Keratinocyte (primary cell): ENCODE measurements at regions not wholly inside any gene's neighbourhood (a gene's known extent, or its start where the extent isn't known, plus 50 kb on each side); places are given as distances from the start of the nearest gene placed in this dataset.

Source experiments
- DNase-seq: peaks from one replicate; pipeline ENCODE4 v3.0.0-alpha.2; 2011; ENCODE audit warnings: low read depth, missing footprints, low spot score
- FAIRE-seq: peaks from 2 replicates; lab custom pipeline; 2011; peaks lifted over from hg19 to GRCh38; lab: Jason Lieb, UNC
- H2AFZ ChIP-seq: 2 replicates; pipeline ENCODE4 v1.6.0; 2012; ENCODE audit warnings: low read length, control low read depth, inconsistent platforms; ENCODE audit not compliant: control insufficient read depth
- H3K27ac ChIP-seq: 2 replicates; pipeline ENCODE4 v1.5.1; 2011; ENCODE audit warnings: low read length; ENCODE audit not compliant: control insufficient read depth, insufficient read depth
- H3K27me3 ChIP-seq: 3 replicates; pipeline ENCODE4 v1.6.0; 2011; ENCODE audit warnings: low read length; ENCODE audit not compliant: control insufficient read depth, insufficient read depth; ENCODE audit errors: extremely low read depth
- H3K36me3 ChIP-seq, 2 experiments: 2 replicates in 1 of 2; 3 replicates in 1 of 2; pipeline ENCODE4 v1.5.1; 2011; ENCODE audit warnings: low read length in 2 of 2, mild to moderate bottlenecking in 1 of 2; ENCODE audit not compliant: control insufficient read depth in 2 of 2, insufficient read depth in 2 of 2; ENCODE audit errors: extremely low read depth in 1 of 2
- H3K4me1 ChIP-seq: 3 replicates; pipeline ENCODE4 v1.5.1; 2011; ENCODE audit warnings: low read length; ENCODE audit not compliant: control insufficient read depth, insufficient read depth; ENCODE audit errors: extremely low read depth
- H3K4me2 ChIP-seq: 3 replicates; pipeline ENCODE4 v1.6.0; 2011; ENCODE audit warnings: low read depth, low read length; ENCODE audit not compliant: control insufficient read depth, insufficient read depth; ENCODE audit errors: extremely low read depth
- H3K4me3 ChIP-seq, 3 experiments: fragments of 200-600 bp in 1 of 3; sonication (generic) in 1 of 3; 2 replicates in 2 of 3; 3 replicates in 1 of 3; pipeline ENCODE4 v1.5.1; 2011 to 2016; ENCODE audit warnings: low read length in 3 of 3, mild to moderate bottlenecking in 3 of 3, control low read depth in 2 of 3, inconsistent platforms in 1 of 3, low read depth in 1 of 3, mixed read lengths in 1 of 3, mixed run types in 1 of 3, moderate library complexity in 1 of 3; ENCODE audit not compliant: control insufficient read depth in 2 of 3, insufficient read depth in 2 of 3; ENCODE audit errors: extremely low read depth in 1 of 3
- H3K79me2 ChIP-seq: 2 replicates; pipeline ENCODE4 v1.6.0; 2012; ENCODE audit warnings: low read length; ENCODE audit not compliant: control insufficient read depth, insufficient read depth
- H3K9ac ChIP-seq: 3 replicates; pipeline ENCODE4 v1.6.0; 2011; ENCODE audit warnings: low read length; ENCODE audit not compliant: control insufficient read depth, insufficient read depth; ENCODE audit errors: extremely low read depth
- H3K9me1 ChIP-seq: 3 replicates; pipeline ENCODE4 v1.6.0; 2011; ENCODE audit warnings: low read length; ENCODE audit not compliant: control insufficient read depth, insufficient read depth; ENCODE audit errors: extremely low read depth
- H3K9me3 ChIP-seq: 2 replicates; pipeline ENCODE4 v1.5.1; 2012; ENCODE audit warnings: low read depth, low read length; ENCODE audit not compliant: control insufficient read depth
- H4K20me1 ChIP-seq: 3 replicates; pipeline ENCODE4 v1.6.0; 2011; ENCODE audit warnings: low read length; ENCODE audit not compliant: control insufficient read depth, insufficient read depth; ENCODE audit errors: extremely low read depth
- EZH2 ChIP-seq: IDR thresholded peaks from one replicate; pipeline ENCODE4 v1.6.1; 2012; ENCODE audit warnings: inconsistent platforms, mild to moderate bottlenecking, low read length, moderate library complexity
- dilution Hi-C: fragments of 300-500 bp; cut with MboI; formaldehyde crosslinking; loops from one replicate; pipeline ENCODE4 v1.7.0; 2020; ENCODE audit warnings: low sequenced_read_pairs; ENCODE audit not compliant: extremely low pct_ligation_motif_present
- TF ChIP-seq, protein P1 (sequence below), 3 experiments: IDR thresholded peaks in 1 of 3; conservative IDR thresholded peaks in 1 of 3; optimal IDR thresholded peaks in 1 of 3; 2 replicates in 2 of 3; 3 replicates in 1 of 3; pipeline versions ENCODE3 to v1.5.1; 2011; ENCODE audit warnings: low read length in 3 of 3, mild to moderate bottlenecking in 3 of 3, moderate library complexity in 2 of 3, control low read depth in 1 of 3, inconsistent platforms in 1 of 3; ENCODE audit not compliant: insufficient read depth in 2 of 3; ENCODE audit errors: extremely low read depth in 1 of 3

DNA sequence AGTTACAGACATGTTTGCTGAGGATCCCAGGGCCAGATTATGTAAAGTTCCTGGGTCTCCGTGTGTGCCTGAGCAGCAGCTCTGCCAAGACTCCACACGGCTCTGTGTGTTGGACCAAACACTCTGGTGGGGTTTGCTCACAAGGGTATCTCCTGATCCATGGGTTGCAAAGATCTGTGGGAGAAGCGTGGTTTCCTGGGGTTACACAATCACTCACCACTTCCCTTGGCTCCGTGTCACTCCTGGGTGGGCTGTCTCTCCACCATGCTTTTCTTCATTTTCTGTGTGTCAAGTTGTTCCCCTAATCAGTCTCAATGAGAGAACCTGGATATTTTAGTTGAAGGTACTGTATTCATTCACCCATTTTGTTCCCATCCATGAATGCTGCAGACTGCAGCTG is 1088.8 kb downstream of the FSCB start:
- no peak overlapping the region for H2AFZ ChIP-seq
- DNase-seq (no peak), FAIRE-seq (no peak)
- H3K4me2 ChIP-seq = no peak overlapping the region
- H3K9me3 ChIP-seq = no peaks in the 10 kb centered on the region
- no peak overlapping the region for H3K4me3 ChIP-seq
- no peaks in the 10 kb centered on the region for H3K4me1 ChIP-seq
- no peak overlapping the region for H3K27ac ChIP-seq
- H3K27me3 ChIP-seq = no peaks in the 10 kb centered on the region
- no peak overlapping the region for H3K9ac ChIP-seq
- H3K36me3 ChIP-seq = no peaks in the 10 kb centered on the region
- H4K20me1 ChIP-seq = no peaks in the 10 kb centered on the region
- dilution Hi-C loops = no loop called here
- no peaks in the 10 kb centered on the region for H3K9me1 ChIP-seq
- no peak for TF ChIP-seq EZH2
- TF ChIP-seq, protein P1, sequence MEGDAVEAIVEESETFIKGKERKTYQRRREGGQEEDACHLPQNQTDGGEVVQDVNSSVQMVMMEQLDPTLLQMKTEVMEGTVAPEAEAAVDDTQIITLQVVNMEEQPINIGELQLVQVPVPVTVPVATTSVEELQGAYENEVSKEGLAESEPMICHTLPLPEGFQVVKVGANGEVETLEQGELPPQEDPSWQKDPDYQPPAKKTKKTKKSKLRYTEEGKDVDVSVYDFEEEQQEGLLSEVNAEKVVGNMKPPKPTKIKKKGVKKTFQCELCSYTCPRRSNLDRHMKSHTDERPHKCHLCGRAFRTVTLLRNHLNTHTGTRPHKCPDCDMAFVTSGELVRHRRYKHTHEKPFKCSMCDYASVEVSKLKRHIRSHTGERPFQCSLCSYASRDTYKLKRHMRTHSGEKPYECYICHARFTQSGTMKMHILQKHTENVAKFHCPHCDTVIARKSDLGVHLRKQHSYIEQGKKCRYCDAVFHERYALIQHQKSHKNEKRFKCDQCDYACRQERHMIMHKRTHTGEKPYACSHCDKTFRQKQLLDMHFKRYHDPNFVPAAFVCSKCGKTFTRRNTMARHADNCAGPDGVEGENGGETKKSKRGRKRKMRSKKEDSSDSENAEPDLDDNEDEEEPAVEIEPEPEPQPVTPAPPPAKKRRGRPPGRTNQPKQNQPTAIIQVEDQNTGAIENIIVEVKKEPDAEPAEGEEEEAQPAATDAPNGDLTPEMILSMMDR (optimal IDR thresholded peaks at IDR 0.05 in 1 of 3, IDR thresholded peaks at IDR 0.05 in 1 of 3, conservative IDR thresholded peaks at IDR 0.05 in 1 of 3; ENCODE audit: extremely low read depth in 1 of 3, insufficient read depth in 2 of 3, low read length in 3 of 3) = no peak
- H3K79me2 ChIP-seq = no peaks in the 10 kb centered on the region

DNA sequence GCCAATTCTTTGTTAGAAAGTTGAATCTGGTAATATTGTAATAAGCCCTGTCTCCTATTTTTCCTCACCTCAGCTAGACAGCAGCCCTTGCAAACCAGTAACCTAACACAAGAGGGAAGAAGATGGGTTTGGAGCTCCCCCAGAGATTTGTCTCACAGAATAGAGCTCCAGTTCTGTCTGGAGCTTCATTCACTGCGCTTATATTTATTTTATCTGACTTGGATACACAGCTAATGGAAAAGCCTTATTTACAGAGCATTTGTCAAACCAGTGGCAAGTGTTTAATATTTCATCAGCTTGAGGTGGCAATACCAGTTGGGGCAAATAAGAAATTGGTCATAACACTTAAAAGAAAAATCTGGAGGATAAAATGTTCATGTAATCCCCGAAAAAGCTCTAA is 1094.0 kb downstream of the FSCB start:
- H3K9ac ChIP-seq = no peak overlapping the region
- H4K20me1 ChIP-seq = no peaks in the 10 kb centered on the region
- H3K27ac ChIP-seq = no peak overlapping the region
- no peak overlapping the region for H2AFZ ChIP-seq
- H3K9me3 ChIP-seq = no peaks in the 10 kb centered on the region
- TF ChIP-seq EZH2 = no peak
- TF ChIP-seq, protein P1 (optimal IDR thresholded peaks at IDR 0.05 in 1 of 3, IDR thresholded peaks at IDR 0.05 in 1 of 3, conservative IDR thresholded peaks at IDR 0.05 in 1 of 3; ENCODE audit: extremely low read depth in 1 of 3, insufficient read depth in 2 of 3, low read length in 3 of 3) = no peak
- H3K4me3 ChIP-seq = no peak overlapping the region
- no peaks in the 10 kb centered on the region for H3K27me3 ChIP-seq
- FAIRE-seq (no peak), DNase-seq (no peak)
- dilution Hi-C loops = no loop called here
- H3K4me1 ChIP-seq = no peaks in the 10 kb centered on the region
- H3K4me2 ChIP-seq = no peak overlapping the region
- no peaks in the 10 kb centered on the region for H3K9me1 ChIP-seq
- H3K79me2 ChIP-seq = no peaks in the 10 kb centered on the region
- H3K36me3 ChIP-seq = no peaks in the 10 kb centered on the region
